Adrenal gland (tissue), 9 donors: ENCODE measurements at regions not wholly inside any gene's neighbourhood (a gene's known extent, or its start where the extent isn't known, plus 50 kb on each side); places are given as distances from the start of the nearest gene placed in this dataset.

Source experiments
- DNase-seq, 7 donors: peaks; one replicate each; pipeline ENCODE4 v3.0.0-alpha.2; 2019 to 2020
- H3K27ac ChIP-seq, 5 donors: fragments of 200-600 bp; sonication (generic) in 4 of 5; 1 replicate in 3 of 5; 2 replicates in 2 of 5; pipeline versions ENCODE4 v1.5.1 to v1.8.0; 2016 to 2020; ENCODE audit warnings: mild to moderate bottlenecking in 1 of 5
- H3K27me3 ChIP-seq: fragments of 200-600 bp; 2 replicates; pipeline ENCODE4 v1.8.0; 2021
- H3K36me3 ChIP-seq, 2 donors: fragments of 200-600 bp; replicated peaks in 1 of 2; 1 replicate in 1 of 2; 2 replicates in 1 of 2; pipeline versions ENCODE4 v1.5.1 to v1.8.0; 2018 to 2022
- H3K4me1 ChIP-seq, 2 donors: fragments of 200-600 bp; replicated peaks in 1 of 2; 1 replicate in 1 of 2; 2 replicates in 1 of 2; pipeline versions ENCODE4 v1.5.1 to v1.8.0; 2018 to 2021
- H3K4me3 ChIP-seq, 4 donors: fragments of 200-600 bp; sonication (generic) in 3 of 4; one replicate each; pipeline ENCODE4 v1.5.1; 2016 to 2018
- H3K9me3 ChIP-seq, 3 donors: fragments of 200-600 bp; sonication (generic) in 1 of 3; replicated peaks in 1 of 3; 1 replicate in 2 of 3; 2 replicates in 1 of 3; pipeline versions ENCODE4 v1.5.1 to v1.8.0; 2016 to 2021
- POLR2A ChIP-seq, 2 donors: fragments of 450-650 bp; IDR thresholded peaks; one replicate each; pipeline ENCODE4 v1.6.1; 2017; ENCODE audit warnings: antibody characterized with exemption in 2 of 2, mild to moderate bottlenecking in 2 of 2, moderate library complexity in 1 of 2
- WGBS, 4 donors: extraction: QIAGEN DNeasy Blood & Tissue Kit in 2 of 4; methylation state at CpG; one replicate each; pipeline versions ENCODE4 v1.1.5 to v1.1.7; 2013 to 2017; 5-methylcytosine and 5-hydroxymethylcytosine counted together
- intact Hi-C, 2 donors: fragments of 100-400 bp; cut with DNase I; formaldehyde crosslinking; loops; one replicate each; pipeline versions ENCODE4 v1.14.1 to v1.15.0; 2022 to 2023
- TF ChIP-seq, protein P1 (sequence below), 6 experiments: fragments of 450-650 bp in 4 of 6; fragments of 200-600 bp in 2 of 6; sonication (generic) in 1 of 6; IDR thresholded peaks; 1 replicate in 5 of 6; 2 replicates in 1 of 6; pipeline versions ENCODE4 v1.5.1 to v1.8.0; 2016 to 2021; ENCODE audit warnings: antibody characterized with exemption in 6 of 6, mild to moderate bottlenecking in 2 of 6, moderate library complexity in 1 of 6
- donor health status: healthy with polysubstance abuse.
- donor health status: Bipolar disorder and iron deficiency.
- donor health status: DM: yes; HTN: yes; CAD: no.
- donor health status: DM: no; HTN: no; CAD: no.
- donor health status: DM: no; HTN: no; CAD: no.

DNA sequence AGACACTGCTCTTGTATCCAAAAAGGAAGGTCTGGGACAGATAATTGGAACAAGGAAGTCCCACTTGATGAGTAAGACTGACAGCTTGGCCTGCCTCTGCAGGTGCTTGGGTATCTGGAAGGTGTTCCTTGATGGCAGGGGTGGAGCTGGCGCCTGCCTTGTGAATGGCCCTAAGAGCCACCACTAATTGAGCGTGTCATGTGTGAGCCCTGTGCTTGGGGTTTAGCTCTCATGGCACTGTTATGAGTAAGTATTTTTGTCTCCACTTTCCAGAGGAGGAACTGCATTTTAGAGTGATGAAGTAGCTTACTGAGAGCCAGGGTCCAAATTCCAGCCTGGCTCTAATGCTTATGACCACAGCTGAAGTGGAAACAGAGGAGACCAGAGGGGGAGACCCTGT is 71.2 kb upstream of the NECTIN1 start:
- DNase-seq, result no peak
- Histone ChIP-seq H3K4me1 (no peaks in the 10 kb centered on the region), H3K36me3 (no peaks in the 10 kb centered on the region), H3K9me3 (no peaks in the 10 kb centered on the region), H3K4me3 (no peak overlapping the region), H3K27ac (no peak overlapping the region), H3K27me3 (no peaks in the 10 kb centered on the region)
- WGBS, 4 donors, result 87 to 100% (median 89%) methylated on average over 2 of the region's 2 CpGs
- TF ChIP-seq, protein P1, sequence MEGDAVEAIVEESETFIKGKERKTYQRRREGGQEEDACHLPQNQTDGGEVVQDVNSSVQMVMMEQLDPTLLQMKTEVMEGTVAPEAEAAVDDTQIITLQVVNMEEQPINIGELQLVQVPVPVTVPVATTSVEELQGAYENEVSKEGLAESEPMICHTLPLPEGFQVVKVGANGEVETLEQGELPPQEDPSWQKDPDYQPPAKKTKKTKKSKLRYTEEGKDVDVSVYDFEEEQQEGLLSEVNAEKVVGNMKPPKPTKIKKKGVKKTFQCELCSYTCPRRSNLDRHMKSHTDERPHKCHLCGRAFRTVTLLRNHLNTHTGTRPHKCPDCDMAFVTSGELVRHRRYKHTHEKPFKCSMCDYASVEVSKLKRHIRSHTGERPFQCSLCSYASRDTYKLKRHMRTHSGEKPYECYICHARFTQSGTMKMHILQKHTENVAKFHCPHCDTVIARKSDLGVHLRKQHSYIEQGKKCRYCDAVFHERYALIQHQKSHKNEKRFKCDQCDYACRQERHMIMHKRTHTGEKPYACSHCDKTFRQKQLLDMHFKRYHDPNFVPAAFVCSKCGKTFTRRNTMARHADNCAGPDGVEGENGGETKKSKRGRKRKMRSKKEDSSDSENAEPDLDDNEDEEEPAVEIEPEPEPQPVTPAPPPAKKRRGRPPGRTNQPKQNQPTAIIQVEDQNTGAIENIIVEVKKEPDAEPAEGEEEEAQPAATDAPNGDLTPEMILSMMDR (IDR thresholded peaks at IDR 0.05), result no peak
- no peak for TF ChIP-seq POLR2A (IDR thresholded peaks at IDR 0.05)
- intact Hi-C loops, result no loop called here

DNA sequence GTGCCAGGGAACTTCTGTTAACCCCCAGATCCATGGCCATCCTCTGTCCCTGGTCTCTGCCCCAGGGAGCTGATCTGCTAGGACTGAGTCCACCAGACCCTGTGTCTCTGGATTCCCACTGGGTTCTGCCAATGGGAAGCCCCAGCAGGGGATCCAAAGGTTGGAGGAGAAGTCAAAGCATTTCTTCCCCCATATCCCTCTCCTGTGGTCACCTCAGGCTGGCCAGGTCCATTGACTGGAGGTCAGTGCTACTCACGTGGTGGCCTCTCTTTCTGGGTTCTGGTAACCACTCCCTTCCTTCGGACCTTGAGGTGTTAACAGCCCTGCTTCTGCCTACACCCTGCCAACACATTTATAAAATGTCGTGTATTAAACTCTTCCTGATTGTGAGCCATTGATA is 69.7 kb upstream of the NECTIN1 start:
- intact Hi-C loops, result no loop called here
- 71 to 81% (median 77%) methylated on average over 3 of the region's 3 CpGs for WGBS, 4 donors

DNA sequence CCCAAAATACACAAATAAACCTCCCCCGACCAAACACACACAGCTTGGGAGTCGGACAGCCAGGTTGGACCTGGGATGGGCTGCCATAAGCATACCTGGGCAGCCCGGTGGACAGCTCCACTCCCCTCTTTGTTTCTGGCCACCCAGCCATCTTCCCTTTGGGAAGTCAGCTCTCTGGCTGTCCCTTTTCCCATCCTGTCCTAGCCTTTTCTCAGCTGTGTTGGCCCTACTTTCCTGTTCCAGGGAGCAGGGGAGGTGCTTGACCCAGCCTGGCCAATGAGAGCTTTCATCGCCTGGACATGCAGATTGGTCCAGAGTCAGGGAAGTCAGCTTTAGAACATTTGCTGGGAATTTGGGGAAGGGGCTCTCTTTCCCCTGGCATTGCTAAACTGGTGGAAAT is 68.7 kb upstream of the NECTIN1 start:
- H3K4me1 ChIP-seq, result no peaks in the 10 kb centered on the region
- no peaks in the 10 kb centered on the region for H3K27me3 ChIP-seq
- WGBS, 4 donors, result 72 to 85% (median 79%) methylated on average over 4 of the region's 4 CpGs
- TF ChIP-seq POLR2A (IDR thresholded peaks at IDR 0.05), result no peak
- TF ChIP-seq, protein P1 (IDR thresholded peaks at IDR 0.05), result no peak
- DNase-seq, result no peak
- intact Hi-C loops, result no loop called here
- no peak overlapping the region for H3K27ac ChIP-seq
- no peaks in the 10 kb centered on the region for H3K36me3 ChIP-seq
- H3K4me3 ChIP-seq, result no peak overlapping the region
- no peaks in the 10 kb centered on the region for H3K9me3 ChIP-seq

More for the DNA sequence above, 69.7 kb upstream of the NECTIN1 start:
- H3K9me3 ChIP-seq, result no peaks in the 10 kb centered on the region
- H3K4me3 ChIP-seq, result no peak overlapping the region
- TF ChIP-seq, protein P1 (IDR thresholded peaks at IDR 0.05), result no peak
- no peak for TF ChIP-seq POLR2A (IDR thresholded peaks at IDR 0.05)
- no peak for DNase-seq
- no peak overlapping the region for H3K27ac ChIP-seq
- H3K27me3 ChIP-seq, result no peaks in the 10 kb centered on the region
- H3K4me1 ChIP-seq, result no peaks in the 10 kb centered on the region
- H3K36me3 ChIP-seq, result no peaks in the 10 kb centered on the region

DNA sequence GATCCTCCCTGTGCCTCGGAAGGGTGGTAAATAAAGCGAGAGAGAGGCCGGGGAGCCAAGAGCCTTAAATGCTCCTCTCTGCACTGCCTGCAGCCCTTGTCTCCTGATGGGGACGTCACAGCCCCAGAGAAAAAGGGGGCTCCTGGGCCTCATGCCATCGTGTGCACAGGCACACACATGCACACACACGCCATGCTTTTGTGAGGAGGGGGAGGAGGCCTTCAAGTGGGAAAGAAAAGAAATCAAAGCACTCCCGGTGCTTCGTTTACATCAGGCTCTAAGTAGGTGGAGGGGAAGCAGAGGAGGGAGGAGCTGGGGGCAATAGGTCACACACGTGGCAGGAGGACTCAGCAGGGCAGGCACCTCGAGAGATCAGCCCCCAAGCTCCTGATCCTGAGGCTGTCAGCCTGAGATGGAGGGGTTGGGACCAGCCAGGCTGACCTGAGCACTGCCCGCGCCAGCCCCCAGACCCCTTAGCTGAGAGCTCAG is 68.2 kb upstream of the NECTIN1 start:
- no peak for TF ChIP-seq POLR2A (IDR thresholded peaks at IDR 0.05)
- TF ChIP-seq, protein P1 (IDR thresholded peaks at IDR 0.05), result no peak
- H3K27me3 ChIP-seq, result no peaks in the 10 kb centered on the region
- H3K27ac ChIP-seq, result no peak overlapping the region
- no peaks in the 10 kb centered on the region for H3K9me3 ChIP-seq
- intact Hi-C loops, result no loop called here
- no peak for DNase-seq
- WGBS, 4 donors, result 46 to 64% (median 54%) methylated on average over 10 to 12 of the region's 12 CpGs
- H3K4me3 ChIP-seq, result no peak overlapping the region
- no peaks in the 10 kb centered on the region for H3K4me1 ChIP-seq
- H3K36me3 ChIP-seq, result no peaks in the 10 kb centered on the region
